ENCODE measurements at regions not wholly inside any gene's neighbourhood (a gene's known extent, or its start where the extent isn't known, plus 50 kb on each side); places are given as distances from the start of the nearest gene placed in this dataset.

DNA sequence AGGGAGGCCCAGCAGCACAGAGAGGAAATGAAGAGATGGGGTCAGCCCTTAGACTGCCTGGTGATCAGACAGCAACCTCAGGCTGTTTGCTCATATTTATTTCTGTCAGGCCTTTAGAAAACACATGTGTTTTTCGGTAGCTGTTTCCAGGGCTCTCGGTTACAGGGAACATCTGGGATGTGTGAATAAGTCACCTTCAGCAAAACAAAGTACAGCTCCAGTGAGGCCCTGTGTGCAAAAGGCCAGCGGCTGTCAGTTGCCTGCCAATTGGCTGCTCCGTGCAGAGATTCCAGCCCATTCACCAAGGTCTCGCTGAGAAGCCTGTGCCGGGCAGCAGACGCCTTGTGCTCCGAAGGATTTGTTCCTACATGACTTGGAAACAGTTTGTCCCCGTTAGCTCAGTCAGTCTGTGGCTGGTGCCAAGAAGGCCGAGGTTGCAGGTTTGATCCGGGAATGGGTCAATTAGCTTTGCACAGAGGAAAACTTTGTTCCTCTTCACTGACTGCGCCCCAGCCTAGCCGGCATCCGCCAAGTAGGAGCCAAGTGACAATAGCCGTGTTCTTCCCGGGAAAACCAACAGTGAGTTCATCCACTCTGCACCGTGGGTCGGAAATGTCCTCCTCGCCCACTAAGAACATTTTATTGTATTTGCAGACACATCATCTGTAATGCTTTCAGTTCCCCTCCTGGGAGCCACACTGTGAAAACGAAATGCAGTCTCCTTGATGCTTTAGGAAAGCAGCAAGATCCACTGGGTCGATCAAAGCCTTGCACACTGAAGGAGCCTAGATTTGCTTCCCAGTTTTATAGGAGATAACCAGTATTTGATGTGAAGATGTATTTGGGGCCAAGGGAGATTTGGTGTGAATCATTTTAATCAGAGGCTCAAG is 315.4 kb upstream of the CDYL start:
- no peak overlapping the region for H2AFZ ChIP-seq (ENCODE audit: low read length)
- H3K4me2 ChIP-seq (ENCODE audit: low read length), result no peak overlapping the region
- no peaks in the 10 kb centered on the region for H3F3A ChIP-seq (ENCODE audit: insufficient read depth, low read length)
- H3K27me3 ChIP-seq (ENCODE audit: insufficient read depth, low read length), result no peaks in the 10 kb centered on the region
- H3K36me3 ChIP-seq (ENCODE audit: insufficient read depth, low read length), result no peaks in the 10 kb centered on the region
- no peaks in the 10 kb centered on the region for H3K9me2 ChIP-seq (ENCODE audit: low read depth, low read length)
- no peaks in the 10 kb centered on the region for H3K9me3 ChIP-seq (ENCODE audit: low read length)
- no peaks in the 10 kb centered on the region for H3K79me2 ChIP-seq (ENCODE audit: insufficient read depth, low read length)
- no peak overlapping the region for H3K9ac ChIP-seq (ENCODE audit: low read length)
- no peaks in the 10 kb centered on the region for H4K20me1 ChIP-seq (ENCODE audit: insufficient read depth, low read length)
- TF ChIP-seq, protein P1, sequence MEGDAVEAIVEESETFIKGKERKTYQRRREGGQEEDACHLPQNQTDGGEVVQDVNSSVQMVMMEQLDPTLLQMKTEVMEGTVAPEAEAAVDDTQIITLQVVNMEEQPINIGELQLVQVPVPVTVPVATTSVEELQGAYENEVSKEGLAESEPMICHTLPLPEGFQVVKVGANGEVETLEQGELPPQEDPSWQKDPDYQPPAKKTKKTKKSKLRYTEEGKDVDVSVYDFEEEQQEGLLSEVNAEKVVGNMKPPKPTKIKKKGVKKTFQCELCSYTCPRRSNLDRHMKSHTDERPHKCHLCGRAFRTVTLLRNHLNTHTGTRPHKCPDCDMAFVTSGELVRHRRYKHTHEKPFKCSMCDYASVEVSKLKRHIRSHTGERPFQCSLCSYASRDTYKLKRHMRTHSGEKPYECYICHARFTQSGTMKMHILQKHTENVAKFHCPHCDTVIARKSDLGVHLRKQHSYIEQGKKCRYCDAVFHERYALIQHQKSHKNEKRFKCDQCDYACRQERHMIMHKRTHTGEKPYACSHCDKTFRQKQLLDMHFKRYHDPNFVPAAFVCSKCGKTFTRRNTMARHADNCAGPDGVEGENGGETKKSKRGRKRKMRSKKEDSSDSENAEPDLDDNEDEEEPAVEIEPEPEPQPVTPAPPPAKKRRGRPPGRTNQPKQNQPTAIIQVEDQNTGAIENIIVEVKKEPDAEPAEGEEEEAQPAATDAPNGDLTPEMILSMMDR (IDR thresholded peaks at IDR 0.05; ENCODE audit: low read length), result no peak
- TF ChIP-seq EZH2 (IDR thresholded peaks at IDR 0.05; ENCODE audit: borderline replicate concordance, low read length), result no peak
- H3K4me1 ChIP-seq (ENCODE audit: insufficient read depth, low read length, severe bottlenecking), result no peaks in the 10 kb centered on the region
- no peak overlapping the region for H3K4me3 ChIP-seq (ENCODE audit: low read depth, low read length, poor library complexity, severe bottlenecking)
- no peak overlapping the region for H3K27ac ChIP-seq (ENCODE audit: low read depth, low read length, poor library complexity, severe bottlenecking)

DNA sequence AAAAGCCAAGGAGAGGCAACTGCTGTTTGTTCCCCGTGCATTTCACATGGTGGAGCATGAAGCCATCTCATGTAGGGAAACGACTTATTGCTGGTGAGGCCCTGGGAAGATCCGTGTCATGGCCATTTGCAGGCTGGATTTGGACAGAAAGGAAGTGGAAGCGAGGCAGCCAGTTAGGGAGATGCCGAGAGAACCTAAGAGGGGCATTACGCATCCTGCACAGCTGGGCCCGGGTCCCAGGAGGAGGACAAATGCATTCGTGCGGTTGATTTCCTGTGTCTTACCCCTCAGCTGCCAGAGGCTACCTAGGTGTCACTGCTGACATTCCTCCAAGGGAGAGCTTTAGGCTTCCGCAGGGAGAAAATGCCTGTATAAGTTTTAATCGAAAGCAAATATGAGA is 316.2 kb upstream of the CDYL start:
- Histone ChIP-seq H4K20me1 (ENCODE audit: insufficient read depth, low read length) (no peaks in the 10 kb centered on the region), H3K9me2 (ENCODE audit: low read depth, low read length) (no peaks in the 10 kb centered on the region), H3K9me3 (ENCODE audit: low read length) (no peaks in the 10 kb centered on the region), H3K36me3 (ENCODE audit: insufficient read depth, low read length) (no peaks in the 10 kb centered on the region), H3K79me2 (ENCODE audit: insufficient read depth, low read length) (no peaks in the 10 kb centered on the region), H3K27me3 (ENCODE audit: insufficient read depth, low read length) (no peaks in the 10 kb centered on the region), H3F3A (ENCODE audit: insufficient read depth, low read length) (no peaks in the 10 kb centered on the region), H3K27ac (ENCODE audit: low read depth, low read length, poor library complexity, severe bottlenecking) (no peak overlapping the region), H3K9ac (ENCODE audit: low read length) (no peak overlapping the region), H2AFZ (ENCODE audit: low read length) (no peak overlapping the region), H3K4me1 (ENCODE audit: insufficient read depth, low read length, severe bottlenecking) (no peaks in the 10 kb centered on the region), H3K4me3 (ENCODE audit: low read depth, low read length, poor library complexity, severe bottlenecking) (no peak overlapping the region), H3K4me2 (ENCODE audit: low read length) (no peak overlapping the region)
- TF ChIP-seq, protein P1 (IDR thresholded peaks at IDR 0.05; ENCODE audit: low read length), result no peak
- no peak for TF ChIP-seq EZH2 (IDR thresholded peaks at IDR 0.05; ENCODE audit: borderline replicate concordance, low read length)

DNA sequence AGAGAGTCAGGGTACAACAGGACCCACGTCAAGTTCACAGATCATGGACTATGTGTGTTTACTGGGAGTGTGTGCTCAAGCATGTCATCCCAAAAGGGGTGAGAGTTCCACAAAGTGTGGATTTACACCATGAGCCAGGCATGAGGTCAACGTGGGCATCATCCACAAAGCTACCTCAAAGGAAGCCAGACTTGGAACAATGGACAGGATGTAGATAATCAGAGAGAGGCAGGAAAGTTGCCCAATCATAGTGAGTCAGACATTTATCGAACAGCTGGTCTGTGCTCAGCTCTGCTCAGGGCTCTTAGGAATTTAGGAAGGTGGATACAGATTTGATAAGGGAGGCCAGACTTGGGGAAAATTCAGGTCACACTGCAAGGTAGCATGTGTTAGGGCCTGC is 317.2 kb upstream of the CDYL start:
- Histone ChIP-seq H2AFZ (ENCODE audit: low read length) (no peak overlapping the region), H3K9me3 (ENCODE audit: low read length) (no peaks in the 10 kb centered on the region), H3K27me3 (ENCODE audit: insufficient read depth, low read length) (no peaks in the 10 kb centered on the region), H3K9ac (ENCODE audit: low read length) (no peak overlapping the region), H3K36me3 (ENCODE audit: insufficient read depth, low read length) (no peaks in the 10 kb centered on the region), H4K20me1 (ENCODE audit: insufficient read depth, low read length) (no peaks in the 10 kb centered on the region), H3K4me2 (ENCODE audit: low read length) (no peak overlapping the region), H3K27ac (ENCODE audit: low read depth, low read length, poor library complexity, severe bottlenecking) (no peak overlapping the region), H3K9me2 (ENCODE audit: low read depth, low read length) (no peaks in the 10 kb centered on the region), H3K79me2 (ENCODE audit: insufficient read depth, low read length) (no peaks in the 10 kb centered on the region), H3F3A (ENCODE audit: insufficient read depth, low read length) (no peaks in the 10 kb centered on the region), H3K4me3 (ENCODE audit: low read depth, low read length, poor library complexity, severe bottlenecking) (no peak overlapping the region), H3K4me1 (ENCODE audit: insufficient read depth, low read length, severe bottlenecking) (no peaks in the 10 kb centered on the region)
- no peak for TF ChIP-seq EZH2 (IDR thresholded peaks at IDR 0.05; ENCODE audit: borderline replicate concordance, low read length)
- TF ChIP-seq, protein P1 (IDR thresholded peaks at IDR 0.05; ENCODE audit: low read length), result no peak

Data from OCI-LY1 (cell line).